ENCODE measurements at regions not wholly inside any gene's neighbourhood (a gene's known extent, or its start where the extent isn't known, plus 50 kb on each side); places are given as distances from the start of the nearest gene placed in this dataset.
"Not testable (repeated sequence)": the region's sequence is repeated elsewhere in the genome, so short reads cannot be mapped to it uniquely, and the experiment has no call there.

GRCh38 chr10:52368725-52369124 is 54.6 kb downstream of the DKK1 start:
- DNase-seq (ENCODE audit: low read depth), result no peak

- not testable (repeated sequence) for DNase-seq (ENCODE audit: low read depth)
These were observed 60.1 kb downstream of the DKK1 start for GRCh38 chr10:52374207-52374606.

- DNase-seq (ENCODE audit: low read depth), result no peak
These were observed 62.7 kb downstream of the DKK1 start for GRCh38 chr10:52376694-52377354.

GRCh38 chr10:52378124-52378523 is 64.0 kb downstream of the DKK1 start:
- no peak for DNase-seq (ENCODE audit: low read depth)

- no peak for DNase-seq (ENCODE audit: low read depth)
These were observed 65.2 kb downstream of the DKK1 start for GRCh38 chr10:52379287-52379686.

- DNase-seq (ENCODE audit: low read depth), result no peak
These were observed 69.0 kb downstream of the DKK1 start for GRCh38 chr10:52383088-52383487.

- DNase-seq (ENCODE audit: low read depth), result no peak
These were observed 73.7 kb downstream of the DKK1 start for GRCh38 chr10:52387744-52388143.

GRCh38 chr10:52390388-52390787 is 76.3 kb downstream of the DKK1 start:
- DNase-seq (ENCODE audit: low read depth), result no peak

GRCh38 chr10:52391927-52392602 is 78.0 kb downstream of the DKK1 start:
- DNase-seq (ENCODE audit: low read depth), result no peak

GRCh38 chr10:52394246-52394645 is 80.2 kb downstream of the DKK1 start:
- DNase-seq (ENCODE audit: low read depth), result no peak

- peak; percentile 2 for DNase-seq (ENCODE audit: low read depth)
These were observed 86.5 kb downstream of the DKK1 start for GRCh38 chr10:52400562-52400961.

- DNase-seq (ENCODE audit: low read depth), result not testable (repeated sequence)
These were observed 89.7 kb downstream of the DKK1 start for GRCh38 chr10:52403801-52404200.

- no peak for DNase-seq (ENCODE audit: low read depth)
These were observed 95.1 kb downstream of the DKK1 start for GRCh38 chr10:52409195-52409594.

GRCh38 chr10:52409928-52410327 is 95.8 kb downstream of the DKK1 start:
- DNase-seq (ENCODE audit: low read depth), result no peak

GRCh38 chr10:52410916-52411315 is 96.8 kb downstream of the DKK1 start:
- no peak for DNase-seq (ENCODE audit: low read depth)

- DNase-seq (ENCODE audit: low read depth), result no peak
These were observed 105.2 kb downstream of the DKK1 start for GRCh38 chr10:52419281-52419680.

GRCh38 chr10:52420656-52421055 is 106.6 kb downstream of the DKK1 start:
- DNase-seq (ENCODE audit: low read depth), result peak; percentile 23

GRCh38 chr10:52423369-52423768 is 109.3 kb downstream of the DKK1 start:
- DNase-seq (ENCODE audit: low read depth), result peak; percentile 16

- no peak for DNase-seq (ENCODE audit: low read depth)
These were observed 110.3 kb downstream of the DKK1 start for GRCh38 chr10:52424341-52424740.

- DNase-seq (ENCODE audit: low read depth), result no peak
These were observed 120.7 kb downstream of the DKK1 start for GRCh38 chr10:52434734-52435133.

GRCh38 chr10:52436664-52437063 is 122.6 kb downstream of the DKK1 start:
- no peak for DNase-seq (ENCODE audit: low read depth)

- no peak for DNase-seq (ENCODE audit: low read depth)
These were observed 123.1 kb downstream of the DKK1 start for GRCh38 chr10:52437205-52437646.

GRCh38 chr10:52438119-52438518 is 124.0 kb downstream of the DKK1 start:
- no peak for DNase-seq (ENCODE audit: low read depth)

All from Daoy (cell line).